ENCODE measurements at regions not wholly inside any gene's neighbourhood (a gene's known extent, or its start where the extent isn't known, plus 50 kb on each side); places are given as distances from the start of the nearest gene placed in this dataset.

DNA sequence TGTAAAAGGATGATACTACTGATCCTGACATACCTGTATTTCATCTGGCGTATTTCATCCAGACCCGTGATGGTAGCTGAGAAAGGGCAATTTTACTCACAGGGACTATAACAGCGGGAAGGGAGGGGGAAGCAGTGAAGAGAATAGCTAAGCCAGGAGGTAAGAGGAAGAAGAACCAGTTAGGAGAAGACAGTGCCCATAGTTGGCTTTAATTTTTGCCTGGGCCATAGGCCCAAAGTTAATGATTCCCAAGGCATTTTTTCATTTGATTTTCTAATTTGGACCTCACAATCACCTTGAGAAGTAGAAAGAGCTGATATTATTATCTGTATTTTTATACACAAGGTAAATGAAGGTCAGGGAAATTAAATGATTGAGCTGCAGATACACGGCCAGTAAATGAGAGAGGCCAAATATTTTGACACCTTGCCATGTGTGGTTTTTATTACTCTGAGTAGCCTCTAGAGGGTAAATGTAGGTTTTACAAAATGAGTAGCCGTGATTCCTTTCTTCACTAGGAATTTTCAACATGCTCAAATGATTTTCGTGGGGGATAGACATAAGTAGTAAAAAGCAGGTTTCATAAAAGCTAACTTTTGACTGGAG lies 382.2 kb downstream of the FUT8 start:
- no peak for DNase-seq (ENCODE audit: low spot score)

DNA sequence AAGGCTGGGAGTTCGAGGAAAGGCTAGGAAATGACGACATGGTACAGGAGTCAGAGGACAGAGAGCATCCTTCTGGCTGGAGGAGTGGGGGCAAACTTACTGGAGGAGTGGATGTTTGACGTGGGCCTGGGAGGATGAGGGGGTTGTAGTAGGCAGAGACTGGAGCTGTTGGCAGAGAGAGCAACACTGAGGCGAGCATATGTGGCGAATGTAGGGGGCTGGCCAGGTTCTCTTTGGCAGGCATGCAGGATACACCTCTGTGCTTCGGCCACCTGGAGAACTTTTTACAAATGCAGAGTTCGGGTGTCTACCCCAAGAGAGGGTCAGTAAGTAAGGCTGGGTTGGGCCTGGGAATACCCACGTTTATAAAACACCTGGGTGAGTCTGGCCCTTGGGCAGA lies 385.7 kb downstream of the FUT8 start:
- DNase-seq (ENCODE audit: low spot score): no peak

DNA sequence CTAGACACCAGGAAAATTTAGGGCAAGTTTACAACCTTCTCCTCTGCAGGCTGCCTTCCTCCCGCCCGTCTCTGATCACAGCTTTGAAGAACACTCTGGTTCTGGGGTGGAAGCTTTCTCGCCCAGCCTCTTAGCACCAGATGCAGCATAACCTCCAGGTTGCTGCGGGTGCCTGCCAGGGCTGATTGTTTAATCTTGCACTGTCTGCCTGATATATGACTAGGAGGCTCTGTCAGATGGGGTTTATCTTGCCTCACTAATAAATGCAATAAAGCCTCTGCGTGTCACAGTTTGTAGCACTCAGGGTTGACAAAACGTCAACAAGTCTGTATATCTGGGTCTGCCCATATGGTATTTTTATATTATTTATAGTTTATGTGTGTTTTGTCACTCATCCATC lies 388.2 kb downstream of the FUT8 start:
- no peak for DNase-seq (ENCODE audit: low spot score)

DNA sequence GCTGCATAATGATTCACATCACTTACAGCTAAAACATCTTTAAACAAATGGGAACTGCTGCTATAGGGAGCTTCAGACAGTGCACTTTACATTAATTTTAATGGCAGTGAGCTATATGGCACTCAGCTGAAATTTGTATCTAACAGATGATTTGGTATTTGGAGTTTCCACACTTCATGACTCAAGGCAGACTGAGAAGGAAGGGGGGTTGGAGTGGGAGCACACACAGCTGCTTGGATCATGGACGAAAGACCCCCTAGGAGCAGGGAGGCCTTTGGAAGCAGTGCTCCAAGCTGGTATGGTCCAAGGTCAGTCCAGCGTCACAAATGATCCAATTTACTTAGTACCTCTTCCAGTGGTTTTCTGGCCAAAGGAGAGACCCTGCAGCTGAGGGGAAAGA lies 389.7 kb downstream of the FUT8 start:
- DNase-seq (ENCODE audit: low spot score): no peak

DNA sequence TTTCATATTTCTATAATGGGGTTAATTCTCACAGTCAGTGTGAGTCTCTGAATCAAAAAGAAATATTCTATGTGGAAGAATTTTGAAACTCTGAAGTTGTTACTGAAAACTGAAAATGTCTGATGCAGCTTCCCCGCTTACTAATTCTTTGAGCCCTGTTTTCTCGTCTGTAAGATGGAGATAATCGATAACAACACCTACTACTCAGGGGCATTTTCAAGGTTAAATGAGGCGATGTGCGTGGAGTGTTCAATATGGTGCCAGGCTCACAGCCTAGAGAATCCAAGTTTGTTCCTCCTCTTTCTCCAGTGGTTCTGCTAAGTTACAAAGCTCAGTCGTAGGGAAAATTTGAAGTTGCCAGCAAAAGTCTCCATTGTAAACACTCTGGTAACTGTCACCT lies 391.4 kb downstream of the FUT8 start:
- DNase-seq (ENCODE audit: low spot score): no peak

DNA sequence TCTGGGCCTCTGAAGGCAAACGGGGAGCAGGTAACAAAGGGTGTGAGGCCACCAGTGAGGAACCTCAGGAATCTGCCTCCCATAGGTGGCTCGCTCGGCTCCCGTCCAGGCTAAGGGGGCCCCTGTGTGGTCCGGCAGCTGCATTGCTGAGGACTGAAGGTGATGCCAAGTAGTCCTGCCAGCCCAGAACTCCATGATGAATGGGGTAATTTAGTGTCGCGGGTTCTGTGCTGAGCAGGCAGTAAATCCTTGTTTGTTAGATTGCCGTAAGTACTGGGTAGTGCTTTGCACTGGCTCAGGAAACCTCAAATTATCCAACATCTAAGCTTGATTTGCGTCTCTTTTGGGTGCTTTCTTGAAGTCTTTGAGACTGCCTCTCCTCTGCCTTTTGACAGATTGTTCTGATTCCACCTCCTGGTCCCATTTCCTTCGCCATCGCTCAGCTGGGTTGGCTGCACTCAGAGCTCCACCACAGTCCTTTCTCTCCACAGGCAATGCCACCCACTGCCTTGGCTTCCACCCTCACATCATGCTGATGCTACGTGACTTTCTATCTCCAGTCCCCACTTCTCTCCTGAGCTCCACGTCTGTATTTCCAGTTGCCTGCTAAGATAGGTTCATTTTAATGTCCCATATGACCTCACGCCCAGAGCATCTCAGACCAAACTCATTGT lies 392.0 kb downstream of the FUT8 start:
- no peak for DNase-seq (ENCODE audit: low spot score)

DNA sequence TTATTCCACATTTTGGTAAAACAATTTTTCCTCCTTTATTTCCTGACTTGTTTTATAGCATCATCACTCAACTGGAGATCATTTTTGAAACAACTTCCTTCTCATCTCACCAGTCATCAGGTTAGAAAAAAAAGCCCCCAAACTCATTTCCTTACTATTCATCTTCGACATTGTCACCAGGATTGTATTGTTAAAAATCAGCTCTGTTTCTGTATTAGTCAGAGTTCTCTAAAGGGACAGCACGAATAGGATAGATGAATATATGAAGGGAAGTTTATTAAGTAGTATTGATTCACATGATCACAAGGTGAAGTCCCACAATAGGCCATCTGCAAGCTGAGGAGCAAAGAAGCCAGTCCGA lies 392.6 kb downstream of the FUT8 start:
- no peak for DNase-seq (ENCODE audit: low spot score)

DNA sequence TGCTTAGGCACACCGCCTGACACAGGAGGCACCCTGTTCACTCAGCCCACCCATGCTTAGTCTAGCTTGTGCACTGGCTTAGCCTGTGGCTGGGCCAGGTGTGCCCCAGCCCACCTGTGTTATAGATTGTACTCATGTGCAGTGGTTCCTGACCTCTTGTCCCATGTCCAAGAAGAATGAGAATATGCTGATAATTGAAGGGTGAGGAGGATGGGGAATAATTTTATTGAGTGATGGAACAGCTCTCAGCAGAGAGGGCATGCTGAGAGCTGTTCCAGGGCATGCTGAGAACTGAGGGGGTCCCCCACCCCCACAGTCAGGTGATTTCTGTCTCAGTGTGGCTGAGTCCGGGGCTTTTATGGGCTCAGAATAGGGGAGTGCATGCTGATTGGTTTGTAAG lies 395.9 kb downstream of the FUT8 start:
- no peak for DNase-seq (ENCODE audit: low spot score)

DNA sequence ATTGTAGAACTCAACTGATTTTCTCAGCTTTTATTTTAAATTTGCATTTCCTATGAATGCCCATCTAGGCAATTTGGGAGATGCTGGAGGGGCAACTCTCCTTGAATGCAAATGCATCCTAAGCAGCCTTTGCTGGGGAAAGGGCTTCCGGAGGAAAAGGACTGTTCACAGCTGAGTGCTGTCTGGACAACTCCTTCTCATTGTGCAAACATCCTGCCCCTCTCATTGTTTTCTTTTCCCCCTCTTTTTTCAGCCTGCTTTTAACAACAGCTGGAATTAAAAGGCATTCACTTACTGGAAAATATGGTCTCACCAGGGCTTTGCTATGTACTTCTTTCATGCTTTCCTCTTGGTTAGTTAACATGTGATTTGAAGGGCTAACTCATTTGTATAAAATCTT lies 397.8 kb downstream of the FUT8 start:
- DNase-seq (ENCODE audit: low spot score): no peak

DNA sequence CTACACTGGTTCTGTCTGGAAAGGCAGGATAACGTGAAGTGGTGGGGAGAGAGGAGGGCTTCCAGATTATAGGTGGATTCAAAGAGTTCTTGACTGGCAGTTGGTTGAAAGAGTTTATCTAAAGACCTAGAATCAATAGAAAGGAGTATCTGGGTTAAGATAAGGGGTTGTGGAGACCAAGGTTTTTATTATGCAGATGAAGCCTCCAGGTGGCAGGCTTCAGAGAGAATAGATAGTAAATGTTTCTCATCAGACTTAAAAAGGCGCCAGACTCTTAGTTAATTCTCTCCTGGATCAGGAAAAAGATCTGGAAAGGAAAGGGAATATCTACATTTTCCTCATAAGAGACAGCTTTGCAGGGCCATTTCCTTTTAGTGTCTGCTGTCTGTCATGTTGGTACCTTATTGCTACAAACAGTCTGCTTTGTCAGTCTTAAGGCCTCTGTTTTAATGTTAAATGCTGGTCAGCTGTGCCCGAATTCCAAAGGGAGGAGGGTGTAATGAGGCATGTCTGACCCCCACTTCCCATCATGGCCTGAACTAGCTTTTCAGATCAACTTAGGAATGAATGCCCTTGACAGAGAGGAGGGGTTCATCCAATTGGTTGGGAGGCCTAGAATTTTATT lies 401.3 kb downstream of the FUT8 start:
- no peak for DNase-seq (ENCODE audit: low spot score)

DNA sequence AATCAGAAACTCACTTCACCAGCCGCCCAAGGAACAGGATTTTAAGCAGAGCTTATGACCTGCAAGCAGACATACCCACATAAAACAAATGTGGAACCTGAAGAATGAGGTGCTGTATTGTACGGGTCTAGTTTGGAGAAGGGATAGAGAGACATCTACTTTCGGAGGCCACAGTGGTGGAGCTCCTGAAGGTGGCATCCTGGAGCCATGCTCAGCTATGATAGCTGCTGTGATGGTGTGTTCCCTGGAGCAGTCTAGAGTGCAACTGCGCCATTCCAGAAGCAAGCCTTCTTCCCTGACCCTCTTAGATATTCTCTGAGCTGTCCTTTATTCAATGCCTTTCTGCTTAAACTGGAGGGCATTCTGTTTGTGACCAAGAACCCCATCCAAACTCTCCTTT lies 402.6 kb downstream of the FUT8 start:
- DNase-seq (ENCODE audit: low spot score): no peak

DNA sequence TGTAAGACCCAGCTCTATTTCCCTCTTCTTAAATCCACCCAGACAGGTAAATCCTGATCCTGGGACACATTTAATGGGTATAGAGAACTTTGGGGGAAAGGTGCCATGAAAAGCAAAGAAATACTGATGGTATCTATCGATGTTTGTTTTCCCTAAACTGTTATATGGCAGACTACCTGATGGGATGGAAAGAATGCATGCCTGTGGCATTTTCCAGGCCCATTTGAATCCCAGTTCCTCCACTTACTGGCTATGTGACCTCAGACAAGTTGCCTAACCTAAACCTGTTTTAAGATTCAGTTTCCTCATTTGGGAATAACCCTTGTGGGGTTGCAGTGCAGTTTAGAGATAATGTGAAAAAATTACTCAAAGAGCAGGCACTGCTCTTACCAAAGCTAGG lies 404.5 kb downstream of the FUT8 start:
- DNase-seq (ENCODE audit: low spot score): no peak

DNA sequence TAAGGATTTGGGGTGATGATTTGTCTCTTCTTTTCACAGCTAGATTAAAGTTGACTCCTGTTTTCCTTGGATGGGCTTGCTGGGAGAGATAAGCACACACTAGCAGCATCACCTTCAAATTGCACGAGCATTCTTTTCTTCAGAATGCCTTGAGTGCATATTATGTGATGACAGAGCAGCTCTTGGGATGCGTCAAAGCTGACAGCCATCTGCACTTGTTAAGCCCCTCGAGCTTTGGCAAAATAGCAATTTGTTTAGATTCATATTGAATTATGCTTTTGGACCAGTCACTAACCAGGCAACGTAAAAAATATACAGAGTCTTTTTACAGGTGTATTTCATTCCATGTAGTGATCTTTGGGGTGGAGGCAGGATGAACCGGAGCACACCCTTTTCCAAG lies 407.0 kb downstream of the FUT8 start:
- no peak for DNase-seq (ENCODE audit: low spot score)

DNA sequence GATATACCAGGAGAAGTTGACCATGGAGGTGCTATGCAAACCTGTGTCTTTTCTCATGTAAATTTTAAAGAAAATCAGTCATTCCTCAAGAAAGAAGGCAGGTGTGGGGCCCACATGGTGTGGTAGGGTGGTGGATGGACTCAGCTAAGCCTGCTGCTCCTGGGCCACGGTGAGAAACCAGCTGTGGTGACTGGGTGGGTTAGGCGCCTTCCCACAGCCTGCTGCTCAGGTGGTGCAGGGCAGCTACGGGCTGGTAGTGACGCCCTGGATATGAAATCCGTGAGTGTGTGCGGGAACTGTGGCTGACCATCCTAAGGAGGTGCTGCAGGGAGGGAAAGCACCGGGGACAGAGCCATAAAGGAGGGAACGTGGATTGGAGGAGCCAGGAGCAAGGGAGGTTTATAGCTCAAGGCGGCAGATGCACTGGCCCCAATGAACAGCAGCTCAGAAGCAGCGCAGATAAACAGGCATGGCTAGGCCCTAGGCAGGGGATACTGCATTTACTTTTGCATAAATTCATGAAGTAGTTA lies 408.8 kb downstream of the FUT8 start:
- DNase-seq (ENCODE audit: low spot score): no peak

DNA sequence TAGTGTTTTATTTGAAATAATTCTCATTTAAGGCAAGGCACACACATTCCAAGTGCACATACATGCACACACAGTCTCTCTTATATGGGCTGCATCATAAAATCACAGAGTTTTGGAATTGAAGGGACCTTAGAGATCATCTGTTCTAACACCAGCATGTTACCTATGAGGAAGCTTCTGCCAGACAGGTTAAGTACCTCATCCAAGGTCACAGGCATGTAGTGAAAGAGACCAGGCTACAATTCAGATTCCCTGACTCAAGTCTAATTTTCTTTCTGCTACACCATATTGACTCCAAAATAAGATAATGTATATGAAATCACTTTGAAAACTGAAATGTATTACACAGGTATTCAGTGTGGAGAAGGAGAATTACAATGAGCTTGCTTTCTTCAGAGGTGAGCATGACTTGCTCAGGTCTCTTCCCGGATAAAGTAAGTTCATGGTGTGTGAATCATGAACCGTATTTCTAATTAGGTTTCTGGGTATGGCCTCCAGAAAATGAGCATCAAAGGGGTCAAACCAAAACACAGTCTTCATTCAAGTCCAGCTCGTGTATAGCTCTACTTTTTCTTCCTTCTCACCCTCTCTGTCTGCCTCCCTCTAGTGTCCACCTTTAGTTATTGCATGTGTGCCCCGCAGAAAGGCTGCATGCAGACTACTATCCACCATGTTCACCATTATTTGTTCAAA lies 411.9 kb downstream of the FUT8 start:
- peak; percentile 70 for DNase-seq (ENCODE audit: low spot score)

DNA sequence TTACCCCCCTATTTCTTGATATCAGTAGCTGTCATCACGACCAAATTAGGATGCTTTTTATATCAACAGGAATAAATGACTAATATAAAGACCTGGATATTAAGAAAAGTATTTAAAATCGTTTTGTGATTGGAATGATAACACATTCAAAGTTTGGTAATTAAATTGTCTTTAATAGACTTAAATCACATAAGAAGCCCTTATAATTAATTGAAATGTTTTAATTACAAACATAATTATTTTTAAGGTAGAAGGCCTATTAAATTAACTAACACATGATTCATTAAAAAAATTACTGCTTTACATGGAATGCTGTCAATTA lies 412.4 kb downstream of the FUT8 start:
- no peak for DNase-seq (ENCODE audit: low spot score)

DNA sequence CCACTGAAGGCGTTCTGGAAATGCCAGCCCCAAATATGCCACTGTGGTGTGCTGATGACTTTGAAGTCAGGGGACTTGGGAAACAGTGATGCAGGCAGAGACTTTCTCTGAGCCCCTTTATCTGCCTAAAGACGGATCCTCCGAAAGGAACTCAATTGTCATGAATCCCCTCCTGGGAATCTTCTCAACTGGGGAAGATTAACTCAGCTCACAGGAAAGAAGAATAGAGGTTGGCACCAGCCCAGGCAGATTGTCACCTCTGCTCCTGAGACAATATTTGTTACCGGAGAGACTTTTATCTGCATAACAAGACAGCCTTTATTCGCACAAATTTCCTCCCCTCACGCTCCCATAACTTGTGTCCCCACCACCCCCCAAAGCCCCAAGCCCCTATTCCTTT lies 414.4 kb downstream of the FUT8 start:
- DNase-seq (ENCODE audit: low spot score): no peak

DNA sequence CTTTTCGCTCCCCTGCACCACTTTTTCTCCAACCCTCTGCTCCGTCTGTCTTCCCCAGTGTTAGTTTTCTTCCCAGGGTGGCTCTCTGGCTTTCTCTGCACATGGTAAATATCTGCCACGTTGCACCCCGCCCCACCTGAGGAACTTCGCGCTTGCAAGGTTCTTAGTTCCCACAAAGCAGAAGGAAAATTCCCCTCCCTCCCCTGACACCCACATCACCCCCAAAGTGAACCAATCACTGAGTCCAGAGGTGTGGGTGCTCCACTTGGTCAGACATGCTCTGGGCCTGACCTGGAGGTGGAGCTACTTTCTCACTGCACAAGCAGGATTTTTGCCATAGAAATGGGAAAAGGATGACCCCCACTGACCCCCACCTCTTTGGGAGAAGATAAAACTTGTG lies 415.0 kb downstream of the FUT8 start:
- no peak for DNase-seq (ENCODE audit: low spot score)

DNA sequence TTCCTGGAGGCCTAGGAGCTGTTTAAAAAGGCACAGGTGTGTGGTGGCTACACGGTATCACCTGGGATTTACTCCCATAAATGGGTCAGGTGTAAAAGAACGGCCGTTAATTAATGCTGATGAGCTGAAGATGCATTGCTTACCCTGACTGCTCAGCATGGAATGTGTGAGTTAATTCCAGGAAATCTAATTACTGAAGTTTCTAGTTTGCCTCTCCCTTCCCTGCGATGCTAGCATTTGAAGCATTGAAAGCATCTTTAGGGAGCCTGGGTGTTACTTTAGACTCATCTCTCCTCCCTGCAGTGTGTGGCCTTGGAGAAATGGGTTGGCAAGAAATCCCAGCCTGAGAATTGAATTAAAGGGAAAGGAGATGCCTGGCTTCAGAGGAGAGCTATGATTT lies 415.9 kb downstream of the FUT8 start:
- no peak for DNase-seq (ENCODE audit: low spot score)

DNA sequence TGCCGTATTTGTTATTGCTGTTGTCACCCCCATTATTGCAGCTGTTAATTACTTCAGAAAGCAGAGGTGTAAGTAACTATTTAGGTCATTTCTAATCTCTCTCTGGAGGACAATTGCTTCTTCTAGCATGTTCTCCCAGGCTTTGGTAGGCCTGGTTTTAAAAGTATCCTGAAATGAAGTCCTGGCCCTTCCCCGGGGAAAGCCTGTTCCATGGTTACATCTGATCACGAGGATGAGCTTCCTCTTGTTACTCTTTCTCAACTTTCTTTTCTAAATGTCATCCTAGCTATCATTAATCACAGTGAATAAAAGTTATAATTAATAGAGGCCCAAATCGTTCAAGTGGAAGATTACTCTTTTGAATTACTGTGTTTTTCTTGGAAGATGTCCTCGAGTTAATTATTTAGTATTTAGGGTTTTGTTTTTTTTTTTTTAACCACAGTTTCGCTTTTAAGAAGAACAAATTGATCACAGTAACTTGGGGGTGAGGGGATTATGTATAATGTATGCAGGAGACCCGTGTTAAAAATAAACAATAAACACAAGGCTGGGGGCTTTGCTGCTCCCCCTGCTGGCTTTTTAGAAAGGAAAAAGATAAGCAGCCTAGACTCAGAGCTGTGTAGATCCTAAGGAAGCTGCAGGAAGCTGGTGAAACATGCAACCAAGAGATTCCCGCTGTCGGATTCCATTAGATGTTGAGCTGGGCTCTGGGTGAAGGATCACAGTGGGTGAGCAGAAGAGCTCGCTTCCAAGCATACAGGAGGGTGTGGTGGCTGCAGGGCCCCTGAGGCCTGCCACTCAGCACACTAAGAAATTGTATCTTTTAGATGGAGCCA lies 420.1 kb downstream of the FUT8 start:
- no peak for DNase-seq (ENCODE audit: low spot score)

DNA sequence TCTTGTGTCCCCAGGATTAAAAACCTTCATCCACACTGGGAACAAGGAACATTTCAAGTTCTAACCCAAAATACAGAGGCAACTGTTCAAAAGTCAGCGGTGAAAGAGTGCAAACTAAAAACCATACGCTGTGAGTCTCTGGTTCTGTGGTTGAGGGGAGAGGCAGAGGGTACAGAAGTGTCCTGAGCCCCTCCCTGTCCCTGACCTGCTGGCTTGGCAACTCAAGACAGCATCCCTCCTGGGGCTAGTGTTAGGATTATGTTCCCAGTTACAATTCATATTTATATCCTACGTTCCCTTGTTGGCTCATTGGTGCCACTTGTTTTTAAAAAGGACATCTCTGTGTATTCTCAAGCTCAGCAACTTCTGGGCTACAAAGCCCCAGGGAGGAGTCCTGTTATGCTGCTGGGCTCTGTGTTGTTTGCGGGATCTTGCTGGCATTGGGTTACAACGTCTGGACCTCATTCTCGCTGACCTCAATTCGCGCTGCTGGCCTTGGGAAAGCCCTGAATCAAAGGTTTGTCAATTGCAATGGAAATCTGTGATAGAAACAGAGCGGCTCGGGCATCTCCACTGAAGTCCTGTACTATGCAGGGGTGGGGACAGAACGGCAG lies 420.8 kb downstream of the FUT8 start:
- DNase-seq (ENCODE audit: low spot score): no peak

DNA sequence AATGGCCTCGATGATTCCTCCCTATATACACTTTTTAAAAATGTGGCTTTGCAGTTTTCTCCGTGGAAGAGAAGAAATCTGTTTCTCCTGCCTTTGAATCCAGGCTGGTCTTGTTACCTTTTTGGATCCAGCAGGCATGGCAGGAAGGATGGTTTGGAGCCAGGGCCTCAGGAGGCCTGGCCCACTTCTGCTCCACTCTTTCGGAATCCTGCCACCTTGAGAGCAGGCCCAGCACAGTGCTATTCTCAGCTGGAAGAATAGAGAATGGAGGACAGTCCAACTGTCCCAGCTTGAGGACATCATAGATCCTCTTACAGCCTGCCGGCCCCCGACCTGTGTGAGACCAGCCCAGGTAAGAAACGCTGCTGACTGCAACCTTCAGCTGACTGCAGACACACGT lies 421.5 kb downstream of the FUT8 start:
- no peak for DNase-seq (ENCODE audit: low spot score)
